HL-60 (cell line): ENCODE measurements at regions not wholly inside any gene's neighbourhood (a gene's known extent, or its start where the extent isn't known, plus 50 kb on each side); places are given as distances from the start of the nearest gene placed in this dataset.
A peak's percentile ranks its signal among the peaks of the same experiment; 100 is the strongest.

ENCODE experiments used
- DNase-seq, 2 experiments: peaks; one replicate each; pipeline ENCODE4 v3.0.0-alpha.2; 2010 to 2020; ENCODE audit warnings: low read depth in 1 of 2, low spot score in 1 of 2
- H3K27ac ChIP-seq: fragments of 250-450 bp; sonication (Bioruptor Pico); replicated peaks from 2 replicates; pipeline ENCODE4 v1.5.1; 2020; ENCODE audit warnings: mild to moderate bottlenecking, moderate library complexity
- H3K27me3 ChIP-seq: fragments of 250-450 bp; sonication (Bioruptor Pico); 2 replicates; pipeline ENCODE4 v1.5.1; 2021; ENCODE audit warnings: mild to moderate bottlenecking, moderate library complexity; ENCODE audit not compliant: insufficient read depth, poor library complexity, severe bottlenecking
- H3K4me3 ChIP-seq: replicated peaks from 2 replicates; pipeline ENCODE4 v1.5.1; 2011; ENCODE audit warnings: mild to moderate bottlenecking, control low read depth, low read length; ENCODE audit not compliant: insufficient read depth
- CTCF ChIP-seq: IDR thresholded peaks from one replicate; pipeline ENCODE4 v1.5.1; 2011; ENCODE audit warnings: low read length, control low read depth, inconsistent platforms; ENCODE audit not compliant: insufficient read depth
- GABPA ChIP-seq: IDR thresholded peaks from 2 replicates; pipeline ENCODE4 v1.6.1; 2012; ENCODE audit warnings: low read depth
- POLR2AphosphoS5 ChIP-seq: IDR thresholded peaks from 2 replicates; pipeline ENCODE4 v1.6.1; 2012; ENCODE audit warnings: low read depth
- REST ChIP-seq: IDR thresholded peaks from 2 replicates; pipeline ENCODE4 v1.6.1; 2012; ENCODE audit warnings: low read depth; ENCODE audit not compliant: insufficient replicate concordance
- SPI1 ChIP-seq: IDR thresholded peaks from 2 replicates; pipeline ENCODE4 v1.6.1; 2012; ENCODE audit warnings: low read depth, mild to moderate bottlenecking, borderline replicate concordance

GRCh38 chr7:125664625-125665024 lies 735.0 kb upstream of the POT1 start:
- no peak for TF ChIP-seq GABPA
- H3K27ac ChIP-seq: no peak overlapping the region
- H3K27me3 ChIP-seq: no peaks in the 10 kb centered on the region
- DNase-seq: no peak
- no peak overlapping the region for H3K4me3 ChIP-seq

- TF ChIP-seq CTCF: no peak
- TF ChIP-seq POLR2AphosphoS5: no peak
- TF ChIP-seq REST: no peak
- no peak for TF ChIP-seq SPI1
- TF ChIP-seq GABPA: no peak
- no peaks in the 10 kb centered on the region for H3K27me3 ChIP-seq
- no peak overlapping the region for H3K27ac ChIP-seq
- H3K4me3 ChIP-seq: no peak overlapping the region
- no peak for DNase-seq
These were observed 734.3 kb upstream of the POT1 start for GRCh38 chr7:125663961-125664360.

- Histone ChIP-seq H3K27me3 (no peaks in the 10 kb centered on the region), H3K27ac (peak overlapping the region; percentile 74), H3K4me3 (no peak overlapping the region)
- TF ChIP-seq GABPA (peak; percentile 57; the same call in 1 of the 2 replicates), POLR2AphosphoS5 (peak; percentile 100), CTCF (no peak), REST (no peak), SPI1 (peak; percentile 51; the same call in 1 of the 2 replicates)
- DNase-seq: peak in 1 of 2 experiments; percentile 85
These were observed 732.1 kb upstream of the POT1 start for GRCh38 chr7:125661677-125662076.

GRCh38 chr7:125661006-125661405 lies 731.4 kb upstream of the POT1 start:
- H3K27ac ChIP-seq: peak overlapping the region; percentile 74
- DNase-seq: peak in 1 of 2 experiments; percentile 46

More at GRCh38 chr7:125661006-125661405, 731.4 kb upstream of the POT1 start:
- no peak overlapping the region for H3K4me3 ChIP-seq
- TF ChIP-seq REST (no peak), POLR2AphosphoS5 (no peak), CTCF (no peak), GABPA (no peak), SPI1 (no peak)
- H3K27me3 ChIP-seq: no peaks in the 10 kb centered on the region
